ENCODE measurements at regions not wholly inside any gene's neighbourhood (a gene's known extent, or its start where the extent isn't known, plus 50 kb on each side); places are given as distances from the start of the nearest gene placed in this dataset.
A peak's percentile ranks its signal among the peaks of the same experiment; 100 is the strongest.

- FAIRE-seq (no peak), DNase-seq (ENCODE audit: low read depth) (no peak)
- H3K36me3 ChIP-seq (ENCODE audit: control insufficient read depth, insufficient read depth, low read length) = no peaks in the 10 kb centered on the region
- peaks cover 2% of the 10 kb centered on the region for H3K27me3 ChIP-seq (ENCODE audit: control insufficient read depth, insufficient read depth, low read length)
- TF ChIP-seq, protein P1, sequence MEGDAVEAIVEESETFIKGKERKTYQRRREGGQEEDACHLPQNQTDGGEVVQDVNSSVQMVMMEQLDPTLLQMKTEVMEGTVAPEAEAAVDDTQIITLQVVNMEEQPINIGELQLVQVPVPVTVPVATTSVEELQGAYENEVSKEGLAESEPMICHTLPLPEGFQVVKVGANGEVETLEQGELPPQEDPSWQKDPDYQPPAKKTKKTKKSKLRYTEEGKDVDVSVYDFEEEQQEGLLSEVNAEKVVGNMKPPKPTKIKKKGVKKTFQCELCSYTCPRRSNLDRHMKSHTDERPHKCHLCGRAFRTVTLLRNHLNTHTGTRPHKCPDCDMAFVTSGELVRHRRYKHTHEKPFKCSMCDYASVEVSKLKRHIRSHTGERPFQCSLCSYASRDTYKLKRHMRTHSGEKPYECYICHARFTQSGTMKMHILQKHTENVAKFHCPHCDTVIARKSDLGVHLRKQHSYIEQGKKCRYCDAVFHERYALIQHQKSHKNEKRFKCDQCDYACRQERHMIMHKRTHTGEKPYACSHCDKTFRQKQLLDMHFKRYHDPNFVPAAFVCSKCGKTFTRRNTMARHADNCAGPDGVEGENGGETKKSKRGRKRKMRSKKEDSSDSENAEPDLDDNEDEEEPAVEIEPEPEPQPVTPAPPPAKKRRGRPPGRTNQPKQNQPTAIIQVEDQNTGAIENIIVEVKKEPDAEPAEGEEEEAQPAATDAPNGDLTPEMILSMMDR (IDR thresholded peaks at IDR 0.05; ENCODE audit: insufficient read depth, low read length, severe bottlenecking) = no peak
- no peak overlapping the region for H3K4me3 ChIP-seq (ENCODE audit: low read depth, low read length)
Measured at GRCh38 chr6:169906688-169907418, 155.4 kb downstream of the ERMARD start.

GRCh38 chr6:169906004-169906687 is 154.7 kb downstream of the ERMARD start:
- H3K4me3 ChIP-seq (ENCODE audit: low read depth, low read length) = no peak overlapping the region
- DNase-seq (ENCODE audit: low read depth) (no peak), FAIRE-seq (no peak)
- no peaks in the 10 kb centered on the region for H3K36me3 ChIP-seq (ENCODE audit: control insufficient read depth, insufficient read depth, low read length)
- TF ChIP-seq, protein P1 (IDR thresholded peaks at IDR 0.05; ENCODE audit: insufficient read depth, low read length, severe bottlenecking) = no peak
- H3K27me3 ChIP-seq (ENCODE audit: control insufficient read depth, insufficient read depth, low read length) = peaks cover 2% of the 10 kb centered on the region

DNA sequence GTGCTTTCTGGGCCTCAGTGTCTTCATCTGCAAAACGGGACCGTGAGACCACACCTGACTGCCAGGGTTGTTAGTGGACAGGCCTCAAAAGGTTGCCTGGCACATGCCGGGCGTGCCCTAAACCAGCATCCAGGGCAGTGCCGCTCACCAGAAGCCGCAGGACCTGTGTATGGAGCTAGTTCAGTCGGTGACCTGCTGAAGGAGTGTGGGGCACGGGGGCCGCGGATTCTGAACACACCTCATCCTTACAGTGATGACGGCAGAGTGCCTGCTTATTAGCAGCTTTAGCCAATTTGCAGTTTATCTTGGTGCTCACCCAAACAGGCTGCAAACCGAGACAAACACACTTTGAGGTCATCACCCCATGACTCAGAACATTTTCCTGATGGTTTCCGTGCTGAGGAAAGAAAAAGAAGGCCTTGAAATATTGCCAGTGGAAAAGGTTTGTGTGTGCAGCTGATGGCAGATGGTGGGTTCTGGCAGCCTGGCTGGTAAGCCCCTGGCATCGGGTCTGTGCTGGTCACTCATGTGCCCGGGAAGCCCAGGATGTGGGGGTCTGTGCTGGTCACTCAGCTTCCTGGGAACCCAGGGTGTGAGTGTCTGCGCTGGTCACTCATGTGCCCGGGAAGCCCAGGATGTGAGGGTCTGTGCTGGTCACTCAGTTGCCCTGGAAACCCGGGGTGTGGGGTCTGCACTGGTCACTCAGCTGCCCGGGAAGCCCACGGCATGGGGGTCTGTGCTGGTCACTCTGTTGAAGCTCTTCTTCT is 153.8 kb downstream of the ERMARD start:
- Histone ChIP-seq H3K4me3 (ENCODE audit: low read depth, low read length) (no peak overlapping the region), H3K36me3 (ENCODE audit: control insufficient read depth, insufficient read depth, low read length) (no peaks in the 10 kb centered on the region), H3K27me3 (ENCODE audit: control insufficient read depth, insufficient read depth, low read length) (peaks cover 2% of the 10 kb centered on the region)
- TF ChIP-seq, protein P1 (IDR thresholded peaks at IDR 0.05; ENCODE audit: insufficient read depth, low read length, severe bottlenecking) = no peak
- DNase-seq (ENCODE audit: low read depth) (peak; percentile 65), FAIRE-seq (no peak)

DNA sequence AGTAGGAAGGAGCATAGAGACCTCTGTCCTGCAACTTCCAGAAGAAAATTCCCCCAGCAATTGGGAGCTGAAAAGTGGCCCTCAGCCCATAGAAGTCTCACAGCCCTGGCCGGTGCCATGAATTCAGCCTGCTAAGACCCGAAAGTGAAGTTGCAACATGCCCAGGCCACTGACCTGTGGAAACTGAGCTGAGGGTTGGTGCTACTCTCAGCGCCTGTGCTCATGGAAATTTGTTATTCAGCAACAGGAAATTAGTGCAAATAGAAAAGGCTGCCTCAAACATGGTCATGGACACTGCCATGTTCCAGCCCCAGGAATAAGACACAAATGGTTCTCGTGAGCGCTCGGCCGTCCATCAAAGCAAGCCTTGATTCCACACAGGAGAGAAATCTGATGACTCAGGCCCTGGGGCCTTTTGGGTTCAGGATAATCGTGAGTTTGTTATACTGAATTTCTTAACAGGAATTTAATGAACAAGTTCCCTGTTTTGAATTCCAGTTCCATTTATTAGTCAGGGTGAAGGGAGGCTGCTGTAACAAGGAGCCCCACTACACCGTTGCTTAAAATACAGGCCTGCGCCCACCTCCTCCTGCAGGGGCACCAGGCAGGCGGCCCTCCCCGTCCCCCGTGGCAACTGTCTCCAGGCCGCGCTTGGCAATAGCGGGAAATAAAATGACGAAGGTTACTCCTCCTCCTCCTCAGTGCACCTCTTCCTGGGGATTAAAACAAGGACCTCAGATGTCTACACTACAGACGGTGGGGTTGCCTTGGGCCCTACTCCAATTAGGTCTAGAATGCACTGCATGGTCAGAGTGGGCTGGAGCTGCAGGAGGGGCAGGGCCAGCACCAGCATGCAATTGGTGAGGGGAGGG is 152.9 kb downstream of the ERMARD start:
- DNase-seq (ENCODE audit: low read depth) (no peak), FAIRE-seq (no peak)
- Histone ChIP-seq H3K4me3 (ENCODE audit: low read depth, low read length) (no peak overlapping the region), H3K27me3 (ENCODE audit: control insufficient read depth, insufficient read depth, low read length) (peaks cover 2% of the 10 kb centered on the region), H3K36me3 (ENCODE audit: control insufficient read depth, insufficient read depth, low read length) (no peaks in the 10 kb centered on the region)
- TF ChIP-seq, protein P1 (IDR thresholded peaks at IDR 0.05; ENCODE audit: insufficient read depth, low read length, severe bottlenecking) = no peak

DNA sequence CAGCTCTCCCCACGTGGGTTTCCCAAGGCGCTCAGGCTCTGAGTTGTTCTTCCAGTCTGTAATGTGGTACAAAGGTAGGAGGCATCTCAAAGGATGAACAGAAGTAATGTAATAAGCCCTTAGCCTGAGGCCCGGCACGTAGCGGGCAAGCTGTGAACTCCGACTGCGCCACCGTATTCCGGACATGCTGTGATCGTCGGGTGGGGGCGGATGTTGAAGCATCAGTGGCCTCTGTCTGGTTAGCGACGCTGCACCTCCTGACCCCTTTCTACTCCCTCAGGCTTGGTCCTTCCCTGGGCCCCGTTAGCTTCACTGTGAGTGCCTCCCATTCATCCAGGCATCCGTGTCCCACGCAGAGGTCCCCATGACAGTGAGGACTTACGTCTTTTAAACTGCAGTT is 151.7 kb downstream of the ERMARD start:
- Histone ChIP-seq H3K27me3 (ENCODE audit: control insufficient read depth, insufficient read depth, low read length) (peaks cover 2% of the 10 kb centered on the region), H3K4me3 (ENCODE audit: low read depth, low read length) (no peak overlapping the region), H3K36me3 (ENCODE audit: control insufficient read depth, insufficient read depth, low read length) (no peaks in the 10 kb centered on the region)
- FAIRE-seq = no peak
- TF ChIP-seq, protein P1 (IDR thresholded peaks at IDR 0.05; ENCODE audit: insufficient read depth, low read length, severe bottlenecking) = no peak
- no peak for DNase-seq (ENCODE audit: low read depth)
